Kidney tubule cell (primary cell): ENCODE measurements at regions not wholly inside any gene's neighbourhood (a gene's known extent, or its start where the extent isn't known, plus 50 kb on each side); places are given as distances from the start of the nearest gene placed in this dataset.
"Not testable (repeated sequence)": the region's sequence is repeated elsewhere in the genome, so short reads cannot be mapped to it uniquely, and the experiment has no call there.

Source experiments
- DNase-seq: peaks from one replicate; pipeline ENCODE4 v3.0.0-alpha.2; 2018; ENCODE audit warnings: low spot score

GRCh38 chr4:94152466-94152865 is 55.2 kb upstream of the SMARCAD1 start:
- DNase-seq = no peak

GRCh38 chr4:94155404-94155803 is 52.3 kb upstream of the SMARCAD1 start:
- DNase-seq = not testable (repeated sequence)

GRCh38 chr4:94156826-94157225 is 50.8 kb upstream of the SMARCAD1 start:
- DNase-seq = no peak
